ENCODE measurements at regions not wholly inside any gene's neighbourhood (a gene's known extent, or its start where the extent isn't known, plus 50 kb on each side); places are given as distances from the start of the nearest gene placed in this dataset.

GRCh38 chr5:120082316-120083068 is 381.6 kb upstream of the PRR16 start:
- Histone ChIP-seq H3K27ac (ENCODE audit: extremely low read depth, low read depth, low read length) (no peak overlapping the region), H3K4me3 (ENCODE audit: low read depth, low read length) (no peak overlapping the region), H3K36me3 (ENCODE audit: control insufficient read depth in 2 of 2, insufficient read depth in 1 of 2, low read length in 2 of 2) (no peaks in the 10 kb centered on the region), H3K9me3 (ENCODE audit: control insufficient read depth, insufficient read depth, low read depth, low read length) (no peaks in the 10 kb centered on the region), H3K4me1 (ENCODE audit: control insufficient read depth, insufficient read depth, low read length) (no peaks in the 10 kb centered on the region)
- POLR2A ChIA-PET = no interaction called here
- TF ChIP-seq SCRT1 (tag by site-specific recombination; IDR thresholded peaks at IDR 0.05; ENCODE audit: borderline replicate concordance) (no peak), ZNF157 (tag by site-specific recombination; IDR thresholded peaks at IDR 0.05) (no peak), ZNF791 (tag by site-specific recombination; IDR thresholded peaks at IDR 0.05) (no peak)
- CTCF ChIA-PET = interaction anchor here (1.0 kb wide), 1 partner anchor 28 kb away, joined by 3 read pairs; no protein-coding TSS in a partner anchor

- no peaks in the 10 kb centered on the region for H3K9me3 ChIP-seq (ENCODE audit: control insufficient read depth, insufficient read depth, low read depth, low read length)
- TF ChIP-seq ZNF2 (tag by site-specific recombination; IDR thresholded peaks at IDR 0.05) (no peak), ZSCAN30 (tag by site-specific recombination; IDR thresholded peaks at IDR 0.05) (no peak), ZNF423 (tag by site-specific recombination; IDR thresholded peaks at IDR 0.05) (no peak), ZNF510 (tag by site-specific recombination; IDR thresholded peaks at IDR 0.05; ENCODE audit: insufficient replicate concordance) (no peak), HOXA7 (CRISPR knock-in tag; IDR thresholded peaks at IDR 0.05; ENCODE audit: borderline replicate concordance) (no peak), ZNF76 (tag by site-specific recombination; IDR thresholded peaks at IDR 0.05; ENCODE audit: borderline replicate concordance, low read depth) (no peak), ZNF660 (tag by site-specific recombination; IDR thresholded peaks at IDR 0.05) (no peak), GLIS2 (tag by site-specific recombination; IDR thresholded peaks at IDR 0.05) (no peak), ZSCAN23 (tag by site-specific recombination; IDR thresholded peaks at IDR 0.05) (no peak)
- POLR2A ChIA-PET = no interaction called here
These were observed 380.1 kb upstream of the PRR16 start for GRCh38 chr5:120083851-120084542.

GRCh38 chr5:120084543-120084870 is 379.6 kb upstream of the PRR16 start:
- Histone ChIP-seq H3K9me3 (ENCODE audit: control insufficient read depth, insufficient read depth, low read depth, low read length) (no peaks in the 10 kb centered on the region), H3K36me3 (ENCODE audit: control insufficient read depth in 2 of 2, insufficient read depth in 1 of 2, low read length in 2 of 2) (no peaks in the 10 kb centered on the region), H3K4me3 (ENCODE audit: low read depth, low read length) (no peak overlapping the region), H3K27ac (ENCODE audit: extremely low read depth, low read depth, low read length) (no peak overlapping the region), H3K4me1 (ENCODE audit: control insufficient read depth, insufficient read depth, low read length) (no peaks in the 10 kb centered on the region)
- TF ChIP-seq HIC1 (tag by site-specific recombination; IDR thresholded peaks at IDR 0.05) (no peak), GLIS1 (tag by site-specific recombination; IDR thresholded peaks at IDR 0.05) (no peak)
- ChIA-PET CTCF (no interaction called here), POLR2A (no interaction called here)

More at GRCh38 chr5:120083851-120084542, 380.1 kb upstream of the PRR16 start:
- no peak overlapping the region for H3K27ac ChIP-seq (ENCODE audit: extremely low read depth, low read depth, low read length)
- H3K4me1 ChIP-seq (ENCODE audit: control insufficient read depth, insufficient read depth, low read length) = no peaks in the 10 kb centered on the region
- CTCF ChIA-PET = no interaction called here
- no peaks in the 10 kb centered on the region for H3K36me3 ChIP-seq (ENCODE audit: control insufficient read depth in 2 of 2, insufficient read depth in 1 of 2, low read length in 2 of 2)
- no peak overlapping the region for H3K4me3 ChIP-seq (ENCODE audit: low read depth, low read length)

GRCh38 chr5:120086081-120086480 is 378.0 kb upstream of the PRR16 start:
- no peak for TF ChIP-seq ZBTB1 (tag by site-specific recombination; IDR thresholded peaks at IDR 0.05)
- no peak for TF ChIP-seq ZNF157 (tag by site-specific recombination; IDR thresholded peaks at IDR 0.05)
- TF ChIP-seq GFI1B (tag by site-specific recombination; IDR thresholded peaks at IDR 0.05) = no peak
- no peak for TF ChIP-seq ZNF10 (tag by site-specific recombination; IDR thresholded peaks at IDR 0.05)
- TF ChIP-seq KLF1 (tag by site-specific recombination; IDR thresholded peaks at IDR 0.05) = no peak
- TF ChIP-seq ZNF596 (tag by site-specific recombination; IDR thresholded peaks at IDR 0.05) = no peak
- no peak for TF ChIP-seq ZNF747 (tag by site-specific recombination; IDR thresholded peaks at IDR 0.05)
- TF ChIP-seq TRIM28 (IDR thresholded peaks at IDR 0.05; ENCODE audit: borderline replicate concordance, low read length) = no peak
- CTCF ChIA-PET = no interaction called here
- Histone ChIP-seq H3K36me3 (ENCODE audit: control insufficient read depth in 2 of 2, insufficient read depth in 1 of 2, low read length in 2 of 2) (no peaks in the 10 kb centered on the region), H3K9me3 (ENCODE audit: control insufficient read depth, insufficient read depth, low read depth, low read length) (no peaks in the 10 kb centered on the region), H3K4me3 (ENCODE audit: low read depth, low read length) (no peak overlapping the region), H3K27ac (ENCODE audit: extremely low read depth, low read depth, low read length) (no peak overlapping the region), H3K4me1 (ENCODE audit: control insufficient read depth, insufficient read depth, low read length) (no peaks in the 10 kb centered on the region)
- POLR2A ChIA-PET = no interaction called here

Measured in HEK293 (cell line).